ENCODE measurements at regions not wholly inside any gene's neighbourhood (a gene's known extent, or its start where the extent isn't known, plus 50 kb on each side); places are given as distances from the start of the nearest gene placed in this dataset.
"Not testable (repeated sequence)": the region's sequence is repeated elsewhere in the genome, so short reads cannot be mapped to it uniquely, and the experiment has no call there.

- no peak overlapping the region for H3K4me3 ChIP-seq (ENCODE audit: low read depth, low read length)
- TF ChIP-seq CTCF (IDR thresholded peaks at IDR 0.05; ENCODE audit: low read depth, low read length): no peak
- peak; percentile 35 for DNase-seq (ENCODE audit: low read depth, low spot score)
- in situ Hi-C loops (cut with HindIII; ENCODE audit: low sequenced_read_pairs): no loop called here
These were observed 149.7 kb upstream of the TNFAIP3 start for GRCh38 chr6:137717074-137718073.

DNA sequence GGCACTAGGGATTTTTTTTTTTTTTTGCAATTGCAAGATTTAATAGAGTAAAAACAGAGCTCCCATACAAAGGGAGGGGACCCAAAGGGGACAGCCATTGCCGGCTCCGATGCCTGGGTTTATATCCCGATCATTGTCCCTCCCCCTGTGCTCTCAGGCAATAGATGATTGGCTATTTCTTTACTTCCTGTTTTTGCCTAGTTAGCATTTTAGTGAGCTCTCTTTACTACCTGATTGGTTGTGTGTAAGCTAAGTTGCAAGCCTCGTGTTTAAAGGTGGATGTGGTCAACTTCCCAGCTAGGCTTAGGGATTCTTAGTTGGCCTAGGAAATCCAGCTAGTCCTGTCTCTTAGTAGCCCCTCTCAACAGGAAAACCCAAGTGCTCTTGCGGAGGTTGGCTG, 148.2 kb upstream of the TNFAIP3 start:
- DNase-seq (ENCODE audit: low read depth, low spot score); H3K4me3 ChIP-seq (ENCODE audit: low read depth, low read length); in situ Hi-C loops (cut with HindIII; ENCODE audit: low sequenced_read_pairs): not testable (repeated sequence)

GRCh38 chr6:137722749-137723272, 144.2 kb upstream of the TNFAIP3 start:
- H3K4me3 ChIP-seq (ENCODE audit: low read depth, low read length): no peak overlapping the region
- DNase-seq (ENCODE audit: low read depth, low spot score): peak; percentile 14
- TF ChIP-seq CTCF (IDR thresholded peaks at IDR 0.05; ENCODE audit: low read depth, low read length): no peak
- in situ Hi-C loops (cut with HindIII; ENCODE audit: low sequenced_read_pairs): no loop called here

DNA sequence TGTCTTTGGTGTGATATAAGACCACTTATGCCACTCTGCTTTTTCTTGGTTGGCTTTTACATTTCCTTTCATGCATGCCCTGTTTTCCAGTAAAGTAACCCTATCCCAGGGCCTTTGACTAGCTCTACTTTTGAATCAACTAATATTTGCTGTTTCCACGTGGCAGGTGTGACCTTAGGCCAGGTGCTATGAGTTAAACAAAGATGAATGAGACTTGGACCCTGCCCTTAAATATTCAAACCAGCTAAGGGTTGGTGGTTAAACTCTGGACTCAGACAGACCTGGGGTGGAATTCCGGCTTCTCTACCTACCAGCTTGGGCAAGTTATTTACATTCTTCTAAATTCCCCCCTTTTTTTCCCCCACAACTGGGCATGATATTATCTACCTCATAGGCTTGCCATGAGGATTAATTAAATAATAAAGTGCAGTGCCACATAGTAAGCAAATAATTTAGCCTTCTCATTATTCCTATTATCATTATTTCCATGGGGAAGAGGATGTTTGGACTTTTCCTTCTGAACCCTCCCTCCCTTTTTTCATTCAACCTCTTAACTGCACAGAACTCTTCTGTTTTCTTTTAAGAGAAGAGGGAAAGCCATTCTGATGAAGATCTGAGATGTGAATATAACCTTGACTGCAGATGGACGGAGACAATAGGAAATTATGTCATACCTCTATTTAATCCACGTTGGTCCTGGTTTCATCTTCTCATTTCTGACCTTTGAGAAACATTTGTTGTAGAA, 143.6 kb upstream of the TNFAIP3 start:
- no peak for TF ChIP-seq CTCF (IDR thresholded peaks at IDR 0.05; ENCODE audit: low read depth, low read length)

GRCh38 chr6:137724018-137724403, 143.0 kb upstream of the TNFAIP3 start:
- no peak for DNase-seq (ENCODE audit: low read depth, low spot score)
- TF ChIP-seq CTCF (IDR thresholded peaks at IDR 0.05; ENCODE audit: low read depth, low read length): no peak

More for the DNA sequence above, 143.6 kb upstream of the TNFAIP3 start:
- no peak overlapping the region for H3K4me3 ChIP-seq (ENCODE audit: low read depth, low read length)
- DNase-seq (ENCODE audit: low read depth, low spot score): no peak
- in situ Hi-C loops (cut with HindIII; ENCODE audit: low sequenced_read_pairs): no loop called here

DNA sequence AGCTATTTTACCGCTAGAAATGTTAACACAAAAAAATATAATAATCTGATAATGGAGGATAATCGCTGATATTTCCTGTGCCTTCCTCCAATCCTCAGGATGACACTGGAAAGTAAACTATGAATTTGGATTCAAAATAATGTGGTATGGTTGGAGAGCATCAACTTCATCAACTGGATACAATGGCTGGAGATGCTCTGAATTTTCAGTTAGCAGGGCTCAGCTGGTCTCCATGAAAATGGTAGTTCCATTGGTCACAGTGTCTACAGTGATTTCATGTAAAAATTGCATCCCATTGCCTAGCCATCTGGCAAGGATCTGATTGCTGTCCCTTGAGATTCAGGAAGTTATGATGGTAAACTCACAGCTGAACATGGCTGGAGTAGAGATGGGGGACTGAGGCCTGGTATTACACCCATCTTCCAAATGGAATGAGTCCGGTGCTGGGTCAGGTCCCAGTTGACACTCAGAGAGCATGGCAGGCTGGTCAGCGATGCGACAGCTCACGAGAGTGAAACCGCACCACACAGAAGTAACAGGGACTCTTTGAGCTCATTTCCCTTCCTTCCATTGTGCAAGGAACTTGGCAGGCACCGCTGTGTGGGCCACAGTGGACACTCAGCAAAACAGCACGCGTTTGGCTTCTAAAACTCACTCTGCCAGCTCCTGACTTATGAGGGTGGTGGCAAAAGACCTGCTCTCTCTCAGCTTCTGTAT, 142.4 kb upstream of the TNFAIP3 start:
- no peak for TF ChIP-seq CTCF (IDR thresholded peaks at IDR 0.05; ENCODE audit: low read depth, low read length)
- no peak overlapping the region for H3K4me3 ChIP-seq (ENCODE audit: low read depth, low read length)
- no peak for DNase-seq (ENCODE audit: low read depth, low spot score)
- in situ Hi-C loops (cut with HindIII; ENCODE audit: low sequenced_read_pairs): no loop called here

More at GRCh38 chr6:137724018-137724403, 143.0 kb upstream of the TNFAIP3 start:
- in situ Hi-C loops (cut with HindIII; ENCODE audit: low sequenced_read_pairs): no loop called here
- no peak overlapping the region for H3K4me3 ChIP-seq (ENCODE audit: low read depth, low read length)
